Astrocyte (in vitro differentiated cells and primary cell): ENCODE measurements at regions not wholly inside any gene's neighbourhood (a gene's known extent, or its start where the extent isn't known, plus 50 kb on each side); places are given as distances from the start of the nearest gene placed in this dataset.
"Not testable (repeated sequence)": the region's sequence is repeated elsewhere in the genome, so short reads cannot be mapped to it uniquely, and the experiment has no call there.

Experiments used
- DNase-seq: peaks from one replicate; pipeline ENCODE4 v3.0.0-alpha.2; 2010; ENCODE audit warnings: low read depth
- FAIRE-seq: peaks from 2 replicates; lab custom pipeline; 2011; peaks lifted over from hg19 to GRCh38; lab: Jason Lieb, UNC
- H2AFZ ChIP-seq: 2 replicates; pipeline ENCODE4 v1.6.0; 2012; ENCODE audit warnings: low read depth, low read length, inconsistent platforms
- H3K27ac ChIP-seq: 2 replicates; pipeline ENCODE4 v1.5.1; 2011; ENCODE audit warnings: low read depth, low read length, inconsistent platforms
- H3K27me3 ChIP-seq: 2 replicates; pipeline ENCODE4 v1.6.0; 2011; ENCODE audit warnings: low read length, inconsistent platforms; ENCODE audit not compliant: insufficient read depth
- H3K36me3 ChIP-seq: 2 replicates; pipeline ENCODE4 v1.5.1; 2011; ENCODE audit warnings: low read length, inconsistent platforms; ENCODE audit not compliant: insufficient read depth
- H3K4me1 ChIP-seq: 2 replicates; pipeline ENCODE4 v1.5.1; 2011; ENCODE audit warnings: low read length, inconsistent platforms; ENCODE audit not compliant: insufficient read depth
- H3K4me2 ChIP-seq: 2 replicates; pipeline ENCODE4 v1.6.0; 2012; ENCODE audit warnings: low read length, inconsistent platforms
- H3K4me3 ChIP-seq: 2 replicates; pipeline ENCODE4 v1.5.1; 2011; ENCODE audit warnings: low read depth, mild to moderate bottlenecking, low read length, inconsistent platforms; ENCODE audit not compliant: insufficient read depth
- H3K79me2 ChIP-seq: 2 replicates; pipeline ENCODE4 v1.6.0; 2012; ENCODE audit warnings: mild to moderate bottlenecking, low read length, inconsistent platforms; ENCODE audit not compliant: insufficient read depth
- H3K9ac ChIP-seq: 2 replicates; pipeline ENCODE4 v1.6.0; 2012; ENCODE audit warnings: mild to moderate bottlenecking, low read length, inconsistent platforms
- H3K9me3 ChIP-seq: 2 replicates; pipeline ENCODE4 v1.5.1; 2012; ENCODE audit warnings: low read depth, mild to moderate bottlenecking, low read length, inconsistent platforms; ENCODE audit not compliant: insufficient read depth
- H4K20me1 ChIP-seq: 2 replicates; pipeline ENCODE4 v1.6.0; 2012; ENCODE audit warnings: low read length, inconsistent platforms; ENCODE audit not compliant: insufficient read depth
- H3K27ac Mint-ChIP-seq: one replicate; pipeline ENCODE4 v1.8.0; 2021; ENCODE audit warnings: mild to moderate bottlenecking, mixed read lengths; ENCODE audit not compliant: unreplicated experiment
- H3K27me3 Mint-ChIP-seq: one replicate; pipeline ENCODE4 v1.8.0; 2021; ENCODE audit warnings: low read depth, mixed read lengths; ENCODE audit not compliant: unreplicated experiment
- H3K36me3 Mint-ChIP-seq: one replicate; pipeline ENCODE4 v1.8.0; 2021; ENCODE audit warnings: low read depth, mixed read lengths; ENCODE audit not compliant: unreplicated experiment
- H3K4me1 Mint-ChIP-seq: one replicate; pipeline ENCODE4 v1.8.0; 2021; ENCODE audit warnings: low read depth, mixed read lengths; ENCODE audit not compliant: unreplicated experiment
- H3K4me3 Mint-ChIP-seq: one replicate; pipeline ENCODE4 v1.8.0; 2021; ENCODE audit warnings: mild to moderate bottlenecking, moderate library complexity, mixed read lengths; ENCODE audit not compliant: unreplicated experiment
- H3K9me3 Mint-ChIP-seq: one replicate; pipeline ENCODE4 v1.8.0; 2021; ENCODE audit warnings: mild to moderate bottlenecking, mixed read lengths; ENCODE audit not compliant: unreplicated experiment

DNA sequence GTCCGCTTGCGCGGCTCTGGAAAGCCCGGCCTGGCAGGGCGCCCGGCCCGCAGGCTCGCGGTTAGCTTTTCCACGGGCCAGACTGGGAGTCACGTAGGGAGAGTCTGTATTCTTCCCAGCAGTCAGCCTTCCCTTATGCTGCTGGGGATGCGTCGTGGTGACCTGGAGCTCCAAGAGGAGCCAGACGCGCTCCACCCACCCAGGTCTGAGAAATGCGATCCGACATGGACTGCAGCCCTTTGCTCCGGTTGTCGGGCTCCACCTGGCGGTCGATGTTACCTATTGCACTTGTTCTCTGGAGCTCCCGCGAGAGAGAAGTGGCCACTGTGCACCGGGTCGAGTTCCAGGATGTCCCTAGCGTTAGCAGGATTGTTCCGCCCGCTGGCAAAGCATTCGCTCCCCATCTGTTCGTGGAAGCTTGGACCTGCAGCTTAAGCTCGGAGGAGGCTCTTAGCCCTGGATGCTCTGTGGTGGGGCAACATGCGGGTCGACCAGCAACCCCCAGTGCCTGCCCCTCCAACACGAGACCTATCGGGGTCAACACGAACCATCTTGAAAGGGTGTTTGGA is 367.4 kb downstream of the SPATA31A6 start:
- not testable (repeated sequence) for H3K4me2 ChIP-seq, H3K4me3 Mint-ChIP-seq, H3K9ac ChIP-seq, H3K9me3 Mint-ChIP-seq, H4K20me1 ChIP-seq, H2AFZ ChIP-seq, H3K27me3 ChIP-seq, H3K27ac ChIP-seq, DNase-seq, FAIRE-seq, H3K36me3 ChIP-seq, H3K27me3 Mint-ChIP-seq, H3K4me1 Mint-ChIP-seq, H3K36me3 Mint-ChIP-seq, H3K9me3 ChIP-seq, H3K27ac Mint-ChIP-seq, H3K4me1 ChIP-seq, H3K4me3 ChIP-seq, H3K79me2 ChIP-seq

DNA sequence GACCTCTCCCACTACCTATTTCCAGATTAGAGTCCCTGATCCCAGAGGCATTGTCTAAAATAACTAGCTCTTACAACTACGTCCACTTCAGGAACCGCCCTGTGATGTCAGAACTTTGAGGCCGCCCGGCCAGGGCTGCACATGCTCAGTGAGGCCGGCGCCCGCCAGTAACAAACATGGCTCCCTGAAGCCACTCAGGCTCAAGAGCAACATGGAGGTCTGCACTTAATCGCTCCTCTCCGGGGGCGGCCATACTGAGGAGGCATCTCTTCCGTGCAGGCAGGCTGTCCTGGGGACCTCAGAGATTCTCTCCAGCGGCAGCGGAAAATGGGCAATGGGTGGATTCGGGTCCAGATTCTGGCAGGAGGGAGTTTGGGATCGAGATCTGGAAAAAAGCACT is 385.1 kb downstream of the SPATA31A6 start:
- H3K36me3 Mint-ChIP-seq, H3K27me3 Mint-ChIP-seq, H4K20me1 ChIP-seq, H3K9ac ChIP-seq, H3K9me3 Mint-ChIP-seq, H3K4me1 Mint-ChIP-seq, H3K36me3 ChIP-seq, DNase-seq, H3K27ac ChIP-seq, H3K9me3 ChIP-seq, H3K79me2 ChIP-seq, H3K4me2 ChIP-seq, H3K27me3 ChIP-seq, H2AFZ ChIP-seq, FAIRE-seq, H3K4me1 ChIP-seq, H3K4me3 ChIP-seq: not testable (repeated sequence)
- Mint-ChIP-seq H3K4me3 (peak overlapping the region; percentile 81), H3K27ac (peak overlapping the region; percentile 58)

DNA sequence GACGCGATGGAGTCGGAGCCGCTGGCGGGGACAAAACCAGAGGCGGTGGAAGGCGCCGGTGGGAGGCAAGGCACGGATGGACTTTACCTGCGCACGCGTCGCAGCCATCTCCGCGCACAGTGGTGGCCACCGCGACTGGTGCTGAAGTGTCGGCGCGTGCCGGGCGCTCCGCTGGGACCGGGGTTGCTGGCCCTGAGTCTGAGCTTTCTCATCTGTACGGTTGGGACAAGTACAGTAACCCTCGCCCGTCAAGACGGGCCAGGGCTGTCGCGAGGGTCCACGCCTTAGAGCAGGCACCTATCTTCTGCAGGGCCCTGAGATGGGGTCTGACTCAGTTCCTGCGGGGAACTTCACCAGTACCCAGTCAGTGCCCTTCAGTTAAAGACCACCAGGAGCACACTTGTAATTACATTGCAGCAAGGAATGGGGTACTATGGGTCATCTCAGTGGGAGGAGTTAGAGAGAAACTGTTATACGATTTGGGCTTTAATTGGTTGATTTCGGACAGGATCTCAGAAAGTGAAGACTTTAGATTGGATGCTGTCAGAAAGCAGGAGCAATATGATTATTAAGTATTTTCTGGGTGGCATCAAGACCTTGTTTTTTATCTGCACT is 385.6 kb downstream of the SPATA31A6 start:
- H3K9me3 Mint-ChIP-seq, H3K27me3 ChIP-seq, DNase-seq, H3K9ac ChIP-seq, H2AFZ ChIP-seq, H3K36me3 Mint-ChIP-seq, H3K4me1 ChIP-seq, H4K20me1 ChIP-seq, H3K9me3 ChIP-seq, H3K4me2 ChIP-seq, H3K79me2 ChIP-seq, FAIRE-seq, H3K4me1 Mint-ChIP-seq, H3K27ac ChIP-seq, H3K27ac Mint-ChIP-seq, H3K36me3 ChIP-seq, H3K27me3 Mint-ChIP-seq, H3K4me3 ChIP-seq: not testable (repeated sequence)
- peak overlapping the region; percentile 81 for H3K4me3 Mint-ChIP-seq

DNA sequence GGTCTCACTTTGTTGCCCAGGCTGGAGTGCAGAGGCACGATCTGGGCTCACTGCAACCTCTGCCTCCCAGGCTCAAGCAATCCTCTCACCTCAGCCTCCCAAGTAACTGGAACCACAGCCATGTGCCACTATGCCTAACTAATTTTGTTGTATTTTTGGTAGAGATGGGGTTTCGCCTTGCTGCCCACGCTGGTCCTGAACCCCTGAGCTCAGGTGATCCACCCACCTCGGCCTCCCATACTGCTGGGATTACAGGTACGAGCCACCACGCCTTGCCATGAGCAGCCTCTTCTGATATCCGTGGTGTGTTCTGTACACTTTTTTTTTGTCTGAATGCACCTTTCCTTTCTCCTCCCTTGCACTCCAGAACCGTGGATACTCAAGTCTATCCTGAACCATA is 394.4 kb downstream of the SPATA31A6 start:
- not testable (repeated sequence) for H3K27ac Mint-ChIP-seq, H2AFZ ChIP-seq, H3K9me3 ChIP-seq, H3K4me2 ChIP-seq, H3K4me1 ChIP-seq, H3K4me3 ChIP-seq, H3K9ac ChIP-seq, H3K9me3 Mint-ChIP-seq, H3K4me3 Mint-ChIP-seq, DNase-seq, H4K20me1 ChIP-seq, H3K4me1 Mint-ChIP-seq, H3K27me3 Mint-ChIP-seq, H3K27me3 ChIP-seq, H3K36me3 ChIP-seq, H3K79me2 ChIP-seq, H3K27ac ChIP-seq, H3K36me3 Mint-ChIP-seq, FAIRE-seq
